ENCODE measurements at regions not wholly inside any gene's neighbourhood (a gene's known extent, or its start where the extent isn't known, plus 50 kb on each side); places are given as distances from the start of the nearest gene placed in this dataset.

DNA sequence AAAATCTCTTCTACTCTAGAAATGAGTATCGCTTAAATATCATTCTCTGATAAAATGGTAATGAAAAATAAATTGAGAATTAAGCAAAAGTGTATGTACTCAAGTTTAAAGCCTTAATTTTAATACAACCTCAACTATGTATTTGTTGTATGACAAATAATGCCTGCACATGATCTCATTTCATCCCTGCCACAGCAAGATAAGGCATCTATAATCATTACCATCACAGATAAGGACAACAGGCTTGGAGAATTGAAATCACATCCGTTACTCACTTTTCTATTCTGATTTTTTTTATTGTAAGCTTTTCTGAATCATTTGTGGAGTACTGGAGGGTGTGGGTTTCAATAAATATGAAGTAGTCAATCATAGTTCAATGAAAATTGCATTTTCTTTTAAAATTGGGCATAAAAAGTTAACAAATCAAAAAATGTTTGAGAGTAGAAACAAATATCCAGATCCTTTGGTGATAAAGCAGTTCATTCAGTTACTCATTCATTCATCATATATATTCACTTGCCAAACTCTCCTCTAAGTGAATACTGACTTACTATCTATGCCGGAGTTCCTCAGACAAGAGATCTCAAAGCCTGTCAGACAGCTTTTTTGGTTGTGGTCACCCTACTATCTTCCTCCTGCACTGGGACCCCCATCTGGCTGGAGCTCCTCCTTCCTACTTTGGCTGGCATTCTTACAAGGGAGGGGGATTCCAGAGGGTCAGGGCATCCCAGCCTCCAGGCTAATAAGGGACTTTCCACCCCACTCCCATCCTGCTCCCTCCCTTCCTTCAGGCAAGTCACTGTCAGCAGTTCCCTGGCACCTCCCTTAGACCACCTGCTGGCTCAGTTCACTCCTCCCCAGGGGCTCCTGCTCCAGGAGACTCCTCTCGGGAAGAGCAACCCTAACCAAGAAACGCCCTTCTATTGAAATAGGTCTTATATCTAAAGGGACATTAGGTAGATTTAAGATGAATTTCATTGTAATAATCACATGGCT lies 118.6 kb downstream of the OGFRL1 start:
- TF ChIP-seq, protein P1, sequence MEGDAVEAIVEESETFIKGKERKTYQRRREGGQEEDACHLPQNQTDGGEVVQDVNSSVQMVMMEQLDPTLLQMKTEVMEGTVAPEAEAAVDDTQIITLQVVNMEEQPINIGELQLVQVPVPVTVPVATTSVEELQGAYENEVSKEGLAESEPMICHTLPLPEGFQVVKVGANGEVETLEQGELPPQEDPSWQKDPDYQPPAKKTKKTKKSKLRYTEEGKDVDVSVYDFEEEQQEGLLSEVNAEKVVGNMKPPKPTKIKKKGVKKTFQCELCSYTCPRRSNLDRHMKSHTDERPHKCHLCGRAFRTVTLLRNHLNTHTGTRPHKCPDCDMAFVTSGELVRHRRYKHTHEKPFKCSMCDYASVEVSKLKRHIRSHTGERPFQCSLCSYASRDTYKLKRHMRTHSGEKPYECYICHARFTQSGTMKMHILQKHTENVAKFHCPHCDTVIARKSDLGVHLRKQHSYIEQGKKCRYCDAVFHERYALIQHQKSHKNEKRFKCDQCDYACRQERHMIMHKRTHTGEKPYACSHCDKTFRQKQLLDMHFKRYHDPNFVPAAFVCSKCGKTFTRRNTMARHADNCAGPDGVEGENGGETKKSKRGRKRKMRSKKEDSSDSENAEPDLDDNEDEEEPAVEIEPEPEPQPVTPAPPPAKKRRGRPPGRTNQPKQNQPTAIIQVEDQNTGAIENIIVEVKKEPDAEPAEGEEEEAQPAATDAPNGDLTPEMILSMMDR (IDR thresholded peaks at IDR 0.05; ENCODE audit: low read depth, low read length, missing input control): no peak
- TF ChIP-seq, protein P2, sequence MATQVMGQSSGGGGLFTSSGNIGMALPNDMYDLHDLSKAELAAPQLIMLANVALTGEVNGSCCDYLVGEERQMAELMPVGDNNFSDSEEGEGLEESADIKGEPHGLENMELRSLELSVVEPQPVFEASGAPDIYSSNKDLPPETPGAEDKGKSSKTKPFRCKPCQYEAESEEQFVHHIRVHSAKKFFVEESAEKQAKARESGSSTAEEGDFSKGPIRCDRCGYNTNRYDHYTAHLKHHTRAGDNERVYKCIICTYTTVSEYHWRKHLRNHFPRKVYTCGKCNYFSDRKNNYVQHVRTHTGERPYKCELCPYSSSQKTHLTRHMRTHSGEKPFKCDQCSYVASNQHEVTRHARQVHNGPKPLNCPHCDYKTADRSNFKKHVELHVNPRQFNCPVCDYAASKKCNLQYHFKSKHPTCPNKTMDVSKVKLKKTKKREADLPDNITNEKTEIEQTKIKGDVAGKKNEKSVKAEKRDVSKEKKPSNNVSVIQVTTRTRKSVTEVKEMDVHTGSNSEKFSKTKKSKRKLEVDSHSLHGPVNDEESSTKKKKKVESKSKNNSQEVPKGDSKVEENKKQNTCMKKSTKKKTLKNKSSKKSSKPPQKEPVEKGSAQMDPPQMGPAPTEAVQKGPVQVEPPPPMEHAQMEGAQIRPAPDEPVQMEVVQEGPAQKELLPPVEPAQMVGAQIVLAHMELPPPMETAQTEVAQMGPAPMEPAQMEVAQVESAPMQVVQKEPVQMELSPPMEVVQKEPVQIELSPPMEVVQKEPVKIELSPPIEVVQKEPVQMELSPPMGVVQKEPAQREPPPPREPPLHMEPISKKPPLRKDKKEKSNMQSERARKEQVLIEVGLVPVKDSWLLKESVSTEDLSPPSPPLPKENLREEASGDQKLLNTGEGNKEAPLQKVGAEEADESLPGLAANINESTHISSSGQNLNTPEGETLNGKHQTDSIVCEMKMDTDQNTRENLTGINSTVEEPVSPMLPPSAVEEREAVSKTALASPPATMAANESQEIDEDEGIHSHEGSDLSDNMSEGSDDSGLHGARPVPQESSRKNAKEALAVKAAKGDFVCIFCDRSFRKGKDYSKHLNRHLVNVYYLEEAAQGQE (IDR thresholded peaks at IDR 0.05): no peak
- TF ChIP-seq, protein P3, sequence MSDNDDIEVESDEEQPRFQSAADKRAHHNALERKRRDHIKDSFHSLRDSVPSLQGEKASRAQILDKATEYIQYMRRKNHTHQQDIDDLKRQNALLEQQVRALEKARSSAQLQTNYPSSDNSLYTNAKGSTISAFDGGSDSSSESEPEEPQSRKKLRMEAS (IDR thresholded peaks at IDR 0.05): no peak
- TF ChIP-seq, protein P4, sequence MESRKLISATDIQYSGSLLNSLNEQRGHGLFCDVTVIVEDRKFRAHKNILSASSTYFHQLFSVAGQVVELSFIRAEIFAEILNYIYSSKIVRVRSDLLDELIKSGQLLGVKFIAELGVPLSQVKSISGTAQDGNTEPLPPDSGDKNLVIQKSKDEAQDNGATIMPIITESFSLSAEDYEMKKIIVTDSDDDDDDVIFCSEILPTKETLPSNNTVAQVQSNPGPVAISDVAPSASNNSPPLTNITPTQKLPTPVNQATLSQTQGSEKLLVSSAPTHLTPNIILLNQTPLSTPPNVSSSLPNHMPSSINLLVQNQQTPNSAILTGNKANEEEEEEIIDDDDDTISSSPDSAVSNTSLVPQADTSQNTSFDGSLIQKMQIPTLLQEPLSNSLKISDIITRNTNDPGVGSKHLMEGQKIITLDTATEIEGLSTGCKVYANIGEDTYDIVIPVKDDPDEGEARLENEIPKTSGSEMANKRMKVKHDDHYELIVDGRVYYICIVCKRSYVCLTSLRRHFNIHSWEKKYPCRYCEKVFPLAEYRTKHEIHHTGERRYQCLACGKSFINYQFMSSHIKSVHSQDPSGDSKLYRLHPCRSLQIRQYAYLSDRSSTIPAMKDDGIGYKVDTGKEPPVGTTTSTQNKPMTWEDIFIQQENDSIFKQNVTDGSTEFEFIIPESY (IDR thresholded peaks at IDR 0.05): no peak
- TF ChIP-seq YY1 (IDR thresholded peaks at IDR 0.05): no peak
- no peak for TF ChIP-seq EGR1 (IDR thresholded peaks at IDR 0.05; ENCODE audit: low read depth in 2 of 2)
- no peak for TF ChIP-seq SP1 (IDR thresholded peaks at IDR 0.05)

All from liver (tissue), 3 donors.